GM18517 (cell line): ENCODE measurements at regions not wholly inside any gene's neighbourhood (a gene's known extent, or its start where the extent isn't known, plus 50 kb on each side); places are given as distances from the start of the nearest gene placed in this dataset.

ENCODE experiments used
- ATAC-seq: cut with Tn5 transposase; IDR thresholded peaks from one replicate; pipeline ENCODE4 v1.9.1; 2021; ENCODE audit warnings: mild to moderate bottlenecking, moderate library complexity; ENCODE audit not compliant: unreplicated experiment

DNA sequence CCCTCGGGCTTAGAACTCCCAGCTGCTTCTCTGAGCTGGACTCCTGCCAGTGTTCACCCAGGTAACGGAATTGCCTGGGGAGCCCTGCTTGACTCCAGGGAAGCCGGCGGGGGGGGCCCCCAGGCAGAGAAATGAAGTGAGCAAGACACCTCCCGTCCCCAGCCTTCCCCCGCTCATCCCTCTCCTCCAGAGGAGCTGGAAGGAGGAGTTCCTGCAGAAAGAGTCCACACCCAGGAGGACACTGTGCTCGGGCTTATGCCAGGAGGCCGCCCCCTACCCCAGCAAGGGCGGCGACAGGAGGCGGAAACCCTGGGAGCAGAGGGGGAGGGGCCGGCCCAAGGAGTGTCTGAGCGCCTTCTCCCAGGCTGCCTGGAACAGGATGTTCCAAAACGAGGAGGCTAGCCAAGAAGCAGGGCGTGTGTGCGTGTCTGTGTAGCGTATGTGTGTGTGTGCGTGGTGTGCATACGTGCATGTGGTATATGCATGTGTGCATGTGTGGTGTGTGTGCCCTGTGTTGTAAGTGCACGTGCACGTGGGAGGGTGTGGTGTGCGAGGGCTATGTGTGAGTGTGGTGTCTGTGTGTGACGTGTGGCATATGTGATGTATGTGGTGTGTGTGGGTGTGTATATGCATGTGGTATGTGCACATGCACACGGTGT, 511.3 kb downstream of the SHQ1 start:
- ATAC-seq: no peak

DNA sequence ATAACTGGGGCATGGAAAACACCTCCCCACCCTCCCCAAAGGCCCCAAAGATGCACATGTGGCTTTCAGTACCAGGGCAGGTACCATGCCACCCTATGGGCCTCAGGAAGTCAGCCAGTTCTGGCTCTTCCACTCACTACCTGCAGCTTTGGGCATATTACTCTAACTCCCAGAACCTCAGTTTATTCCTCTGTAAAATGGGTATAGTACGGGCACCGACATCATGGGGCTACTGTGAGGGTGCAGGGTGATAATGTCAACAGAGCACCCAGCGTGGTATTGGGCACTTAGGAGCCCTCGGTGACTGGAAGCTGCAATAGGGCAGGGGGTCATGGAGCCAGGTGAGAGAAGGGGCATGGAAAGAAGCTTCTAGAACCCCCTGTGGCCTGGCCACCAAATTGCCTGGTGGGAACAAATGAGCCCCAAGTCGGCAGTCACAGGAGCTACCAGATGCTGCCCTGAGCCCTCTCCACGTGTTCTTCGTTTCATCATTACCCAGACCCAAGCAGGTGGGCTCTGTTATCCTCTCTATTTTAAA, 512.1 kb downstream of the SHQ1 start:
- no peak for ATAC-seq

DNA sequence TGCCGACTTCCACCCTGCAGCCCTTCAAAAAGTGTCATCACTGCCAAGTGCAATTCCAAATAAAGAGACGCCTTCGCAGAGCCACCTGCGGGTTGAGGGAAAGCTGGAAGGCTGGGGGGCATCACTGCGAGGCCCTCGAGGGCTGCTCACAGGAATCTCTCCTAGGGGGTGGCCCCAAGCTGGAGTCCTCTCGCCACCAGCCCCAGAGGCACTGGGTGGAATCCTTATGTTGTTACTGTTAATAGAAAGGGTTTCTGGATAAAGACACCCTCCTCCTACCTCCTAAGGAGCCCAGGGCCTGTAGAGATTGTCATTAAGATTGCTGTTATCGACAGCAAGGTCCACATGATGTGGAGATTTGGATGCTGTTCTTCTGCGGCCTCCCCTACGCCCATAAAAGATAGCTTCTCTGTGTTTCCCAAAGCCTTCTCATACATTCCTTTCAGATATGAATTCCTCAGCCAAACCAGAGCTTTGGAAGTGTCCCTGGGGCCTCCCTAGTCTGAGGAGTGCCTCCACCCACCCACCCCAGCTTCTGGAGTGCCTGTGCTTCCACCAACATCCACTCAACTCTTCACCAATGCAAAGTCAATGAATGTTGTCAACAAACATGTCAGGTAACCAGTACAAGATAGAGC, 512.7 kb downstream of the SHQ1 start:
- no peak for ATAC-seq

DNA sequence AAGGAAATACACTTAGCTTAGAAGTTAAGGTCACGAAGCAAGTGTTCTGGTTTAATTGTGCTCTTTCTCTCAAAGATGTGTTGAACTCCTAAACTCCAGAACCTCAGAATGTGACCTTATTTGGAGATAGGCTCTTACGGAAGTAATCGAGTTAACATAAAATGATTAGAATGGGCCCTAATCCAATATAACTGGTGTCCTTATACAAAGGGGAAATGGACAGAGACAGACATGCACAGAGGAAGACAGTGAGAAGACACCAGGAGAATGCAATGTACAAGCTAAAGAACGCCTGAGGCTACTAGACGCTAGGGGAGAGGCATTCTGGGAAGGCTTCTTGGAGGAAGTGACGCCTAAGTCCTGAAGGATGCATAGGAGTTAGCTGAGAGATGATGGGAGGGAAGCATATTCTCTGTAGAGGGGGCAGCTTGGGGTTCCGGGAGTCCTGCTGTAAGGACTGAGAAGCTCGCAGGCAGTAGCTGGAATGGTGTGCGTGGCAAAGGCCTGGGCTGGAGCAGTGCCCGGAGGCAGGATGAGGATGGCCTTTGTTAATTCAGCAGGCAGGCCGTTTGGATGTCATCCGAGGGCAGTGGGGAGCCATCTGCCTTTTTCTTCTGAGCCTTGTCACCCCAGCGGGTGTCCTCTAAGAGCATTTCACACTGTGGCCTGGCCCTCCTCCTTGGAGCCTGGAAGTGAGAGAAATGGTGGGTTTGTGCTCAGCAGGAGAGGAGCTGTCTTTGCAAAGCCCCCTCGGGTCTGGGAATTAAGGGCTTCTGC, 513.4 kb downstream of the SHQ1 start:
- no peak for ATAC-seq

DNA sequence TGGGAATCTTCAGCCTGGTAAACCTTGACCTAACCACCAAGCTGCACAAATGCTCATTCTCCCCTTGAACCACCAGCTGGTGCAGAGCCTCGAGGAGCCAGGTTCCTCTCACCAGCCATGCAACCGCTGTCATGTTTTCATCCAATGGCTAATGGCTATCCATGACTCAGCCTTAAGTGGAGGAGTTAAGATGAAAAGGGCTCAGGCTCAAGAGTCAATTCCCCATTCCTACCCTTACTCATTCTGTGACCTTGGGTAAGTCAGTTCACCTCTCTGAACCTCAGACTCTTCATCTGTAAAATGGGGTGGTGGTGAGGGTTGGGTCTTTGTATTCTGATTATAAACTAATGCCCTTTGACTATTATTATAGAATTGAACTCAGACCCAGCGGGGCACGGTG, 515.6 kb downstream of the SHQ1 start:
- no peak for ATAC-seq

DNA sequence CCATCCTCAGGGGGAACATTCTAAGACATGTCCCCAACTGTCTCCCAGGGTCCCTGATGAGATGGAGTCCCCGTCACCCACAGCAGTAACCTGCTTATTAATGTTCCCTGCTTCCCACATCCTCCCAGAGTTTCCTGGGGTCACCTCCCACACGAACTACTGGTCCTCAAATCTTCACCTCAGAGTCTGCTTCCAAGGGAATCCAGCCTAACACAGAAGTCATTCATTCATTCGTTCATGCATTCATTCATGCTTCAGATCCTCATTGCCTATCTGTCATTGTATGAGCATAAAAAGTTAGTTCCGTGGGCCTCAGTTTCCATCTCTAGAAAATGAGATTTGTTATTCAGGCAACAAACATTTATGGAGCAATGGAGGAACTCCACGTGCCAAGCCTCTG, 516.2 kb downstream of the SHQ1 start:
- ATAC-seq: no peak

DNA sequence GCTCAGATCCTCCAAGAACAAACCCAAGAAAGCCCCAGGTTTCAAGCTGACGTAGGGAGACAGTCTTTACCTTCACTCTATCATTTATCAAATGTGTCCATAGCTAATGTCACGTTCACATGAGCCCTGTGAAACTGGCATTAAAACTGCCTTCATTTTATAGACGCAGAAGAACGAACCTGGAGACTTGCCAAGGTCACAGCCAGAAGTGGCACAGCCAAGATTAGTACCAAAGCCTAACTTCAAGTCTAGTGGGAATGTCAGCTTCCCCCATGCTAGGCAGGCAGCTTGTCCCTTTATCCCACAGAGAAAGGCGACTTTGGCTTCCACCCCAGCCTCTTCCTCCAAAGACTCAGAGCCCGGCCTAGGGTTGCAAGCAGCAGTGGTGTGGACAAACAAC, 517.2 kb downstream of the SHQ1 start:
- no peak for ATAC-seq

DNA sequence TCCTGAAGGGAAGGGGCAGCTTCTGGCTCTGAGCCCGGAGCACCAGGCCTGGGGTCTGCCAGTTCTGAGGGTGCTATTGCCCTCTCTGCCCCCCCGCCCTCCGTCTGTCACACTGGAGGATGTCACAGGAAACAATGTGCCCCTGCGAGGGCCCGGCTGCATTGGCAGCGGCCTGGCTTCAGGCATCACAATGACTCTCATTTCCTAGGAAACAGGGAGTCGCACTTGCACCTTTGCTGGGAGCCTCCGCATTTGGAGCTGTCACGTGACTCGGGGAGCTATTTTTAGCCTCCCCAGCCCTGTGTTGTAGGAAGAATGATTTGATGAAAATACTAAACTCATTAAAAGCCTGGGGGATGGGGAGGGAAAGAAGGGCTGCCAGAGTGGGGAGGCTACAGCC, 518.9 kb downstream of the SHQ1 start:
- no peak for ATAC-seq

DNA sequence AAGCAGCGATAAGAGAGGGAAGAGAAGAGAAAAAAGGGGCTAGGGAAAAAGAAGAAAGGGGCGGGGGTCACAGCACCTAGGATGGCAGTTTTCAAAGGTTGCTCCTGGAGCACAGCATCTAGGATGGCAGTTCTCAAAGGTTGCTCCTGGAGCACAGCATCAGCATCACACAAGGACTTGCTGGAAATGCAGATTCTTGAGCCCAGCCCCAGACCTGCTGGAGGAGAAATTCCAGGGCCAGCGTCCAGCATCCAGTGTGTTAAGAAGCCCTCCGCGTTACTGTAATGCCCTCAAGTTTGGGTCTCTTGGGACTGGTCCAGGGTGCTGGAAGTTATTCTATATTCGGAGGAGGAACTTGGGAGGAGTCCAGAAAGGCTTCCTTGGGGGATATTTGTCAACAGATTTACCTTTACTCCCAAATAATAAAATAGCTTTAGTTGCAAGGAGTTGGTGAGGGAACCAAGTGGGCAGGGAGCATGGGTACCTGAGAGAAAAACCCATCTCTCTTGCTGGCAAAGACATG, 519.4 kb downstream of the SHQ1 start:
- ATAC-seq: no peak

DNA sequence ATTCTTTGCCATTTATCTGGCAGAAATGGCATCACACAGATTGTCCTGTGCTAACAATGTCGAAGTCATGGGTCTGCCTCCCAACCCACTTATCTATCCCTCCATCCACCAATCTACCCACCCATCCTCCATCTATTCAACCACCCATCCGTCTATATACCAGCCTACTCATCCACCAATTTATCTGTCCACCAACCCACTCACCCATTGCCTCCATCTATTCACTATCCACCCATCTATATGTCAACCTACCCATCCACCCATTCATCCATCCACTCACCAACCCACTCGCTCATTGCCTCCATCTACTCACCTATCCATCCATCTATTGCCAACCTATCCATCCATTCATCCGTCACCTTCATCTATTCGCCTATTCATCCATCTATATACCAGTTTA, 521.2 kb downstream of the SHQ1 start:
- ATAC-seq: no peak

DNA sequence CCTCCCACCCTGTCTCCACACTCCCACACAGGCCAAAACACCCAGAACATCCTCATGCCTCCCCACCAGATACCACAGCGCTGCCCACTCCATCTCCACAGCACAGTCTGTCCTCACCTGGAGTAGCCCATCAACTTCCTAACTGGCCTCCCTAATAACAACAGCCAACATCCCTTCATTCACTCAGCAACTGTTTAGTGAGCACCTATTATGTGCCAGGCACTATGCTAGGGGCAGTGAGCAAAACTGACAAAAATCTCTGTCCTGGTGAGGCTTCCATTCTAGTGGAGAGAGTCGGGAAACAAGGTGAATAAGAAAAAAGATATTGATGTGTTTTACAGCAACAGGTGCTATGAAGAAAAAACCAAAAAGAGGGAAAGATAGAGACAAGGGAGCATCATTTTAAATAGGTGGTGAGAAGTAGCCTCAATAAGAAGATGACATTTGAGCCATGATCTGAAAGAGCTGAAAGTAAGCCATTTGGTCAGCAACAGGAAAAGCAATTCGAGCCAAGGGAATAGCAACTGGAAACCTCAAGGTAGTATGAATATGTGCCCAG, 523.9 kb downstream of the SHQ1 start:
- ATAC-seq: no peak

DNA sequence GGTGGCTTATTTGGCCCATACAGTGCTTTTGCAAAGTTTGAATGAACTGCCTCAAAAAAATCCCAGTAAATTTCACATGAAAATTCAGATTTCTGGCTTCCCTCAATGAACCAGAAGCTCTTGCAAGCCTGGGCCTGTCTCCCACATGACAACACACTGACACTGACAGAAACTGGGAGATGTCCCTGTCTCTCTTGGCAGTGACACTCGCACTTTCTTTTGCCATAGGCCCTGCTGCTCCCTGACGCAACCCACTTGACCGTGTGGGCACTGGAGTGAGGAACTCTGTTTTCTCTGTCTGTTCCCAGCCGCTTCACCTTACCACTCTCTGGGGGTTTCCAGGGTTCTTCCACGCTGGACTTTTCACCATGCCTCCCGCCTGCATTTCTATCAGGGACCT, 524.5 kb downstream of the SHQ1 start:
- ATAC-seq: no peak

DNA sequence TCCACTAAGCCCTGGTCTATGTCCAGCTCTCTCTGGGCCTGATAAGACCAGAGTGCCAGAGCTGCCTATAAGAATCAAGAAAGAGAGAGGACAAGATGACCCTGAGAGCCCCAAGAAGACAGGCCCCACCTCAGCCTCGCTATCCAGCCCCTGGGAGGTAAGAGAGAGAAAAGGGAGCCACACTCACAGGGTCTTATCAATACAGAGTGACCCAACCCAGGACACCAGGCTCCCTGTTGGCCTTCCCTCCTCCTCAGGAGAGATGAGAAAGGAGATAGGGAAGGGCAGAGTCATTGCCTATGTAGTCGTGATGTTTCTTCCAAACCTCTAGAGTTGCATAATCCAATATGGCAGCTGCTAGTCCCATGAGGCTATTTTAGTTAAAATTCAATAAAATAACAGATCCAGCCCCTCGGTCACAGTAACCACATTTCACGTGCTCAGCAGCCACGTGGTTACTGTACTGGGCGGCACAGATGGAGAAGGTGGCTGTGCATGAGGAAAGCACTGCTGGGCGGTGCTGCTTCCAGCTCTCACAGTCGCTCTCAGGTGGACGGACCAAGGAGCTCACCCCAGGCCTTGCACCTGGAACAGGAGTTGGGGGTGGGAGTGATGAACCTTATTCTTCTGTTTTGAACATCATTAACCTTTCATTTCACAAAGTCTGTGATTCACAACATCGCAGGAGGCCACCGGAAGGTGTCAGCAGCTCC, 525.8 kb downstream of the SHQ1 start:
- no peak for ATAC-seq

DNA sequence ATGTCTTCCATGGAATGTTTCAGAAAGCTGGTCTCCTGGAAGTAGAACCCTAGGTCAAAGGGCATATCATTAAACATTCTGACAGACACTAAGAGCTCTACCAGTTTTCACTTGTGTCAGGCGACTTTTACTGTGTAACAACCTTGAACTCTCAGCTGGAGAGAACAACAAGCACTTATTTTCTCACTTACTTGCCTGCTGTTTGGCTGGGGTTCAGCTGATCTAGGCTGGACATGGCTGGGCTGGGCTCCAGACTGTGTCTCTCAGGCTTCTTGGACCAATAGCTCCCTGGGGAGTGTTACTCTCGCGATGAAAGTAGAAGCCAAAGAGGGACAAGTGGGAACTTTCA, 527.3 kb downstream of the SHQ1 start:
- no peak for ATAC-seq

DNA sequence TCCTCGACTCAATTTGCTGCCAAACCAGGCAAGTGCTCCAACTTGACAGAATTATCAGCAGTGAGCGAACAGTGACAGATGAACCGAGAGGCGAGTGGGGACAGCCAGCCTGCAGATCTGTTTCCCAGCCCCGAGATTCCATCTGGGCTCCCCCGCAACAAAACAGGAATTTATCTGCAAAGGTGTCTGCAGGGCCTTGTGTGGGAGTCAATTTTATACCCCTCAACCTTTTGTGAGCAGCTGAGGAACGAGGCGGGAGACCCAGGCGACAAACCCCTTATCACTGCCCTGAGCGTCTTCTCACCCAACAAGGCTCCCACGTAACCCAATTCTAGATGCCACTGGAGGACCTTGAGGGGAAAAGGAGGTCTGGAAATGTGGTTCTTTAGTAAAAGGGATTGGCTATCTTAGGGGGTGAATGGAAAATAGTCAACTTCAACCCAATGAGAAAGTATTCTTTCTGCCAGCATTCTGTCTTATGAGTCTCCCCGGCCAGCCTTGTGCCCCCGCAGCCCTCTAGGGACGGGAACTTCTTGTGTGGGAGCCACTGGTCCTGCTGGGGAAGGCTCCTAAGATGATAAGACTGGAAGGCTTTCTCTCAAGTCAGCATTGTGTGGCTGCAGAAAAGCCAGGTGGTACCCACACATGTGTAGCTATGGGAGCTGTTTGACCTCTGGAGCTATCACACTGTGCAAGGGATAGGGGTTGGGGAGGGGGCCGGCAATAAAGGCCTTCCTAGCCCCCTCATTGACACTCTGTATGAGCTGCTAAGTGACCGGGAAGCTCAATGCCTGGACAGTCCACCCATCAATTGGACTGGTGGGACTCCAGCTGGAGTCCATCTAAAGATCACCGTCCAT, 527.9 kb downstream of the SHQ1 start:
- no peak for ATAC-seq

DNA sequence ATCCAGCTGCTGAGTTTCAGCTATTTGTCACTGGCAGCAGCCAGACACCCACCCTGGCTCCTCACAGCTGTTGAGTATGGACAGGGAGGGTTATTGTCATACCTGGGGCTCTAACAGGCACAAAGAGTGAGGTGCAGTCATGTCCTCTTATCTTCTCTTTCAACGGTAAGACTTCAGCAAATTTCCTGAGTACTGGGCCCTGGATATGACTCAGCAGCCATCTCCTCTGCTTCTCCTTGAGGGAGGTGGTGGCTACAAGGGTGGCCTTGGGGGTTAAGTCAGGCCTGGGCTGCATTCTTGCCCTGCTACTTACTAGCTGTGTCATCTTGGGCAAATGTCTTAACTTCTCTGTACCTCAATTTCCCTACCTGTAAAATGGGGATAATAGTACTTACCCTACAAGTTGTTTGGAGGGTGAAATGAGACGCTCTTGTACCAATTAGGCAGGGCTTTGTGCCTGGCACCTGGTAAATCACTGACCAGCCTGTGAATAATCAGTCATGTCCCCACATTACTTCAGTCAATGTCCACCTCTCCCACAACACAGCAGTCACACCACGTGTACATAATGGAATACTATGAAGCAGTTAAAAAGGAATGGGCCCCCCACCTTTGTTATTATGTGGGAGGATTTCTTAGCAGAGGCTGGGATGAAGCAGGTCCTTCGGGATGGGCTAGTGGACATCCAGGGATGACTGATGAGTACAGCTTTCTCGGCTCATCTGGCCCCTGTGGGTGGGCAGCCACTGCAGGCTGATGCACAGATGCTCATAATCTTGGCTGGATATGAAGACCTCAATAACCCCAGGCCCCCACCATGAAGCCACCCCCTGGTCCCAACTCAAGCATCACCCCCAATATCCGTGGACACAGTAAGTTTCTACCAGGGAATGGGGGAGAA, 528.8 kb downstream of the SHQ1 start:
- no peak for ATAC-seq

DNA sequence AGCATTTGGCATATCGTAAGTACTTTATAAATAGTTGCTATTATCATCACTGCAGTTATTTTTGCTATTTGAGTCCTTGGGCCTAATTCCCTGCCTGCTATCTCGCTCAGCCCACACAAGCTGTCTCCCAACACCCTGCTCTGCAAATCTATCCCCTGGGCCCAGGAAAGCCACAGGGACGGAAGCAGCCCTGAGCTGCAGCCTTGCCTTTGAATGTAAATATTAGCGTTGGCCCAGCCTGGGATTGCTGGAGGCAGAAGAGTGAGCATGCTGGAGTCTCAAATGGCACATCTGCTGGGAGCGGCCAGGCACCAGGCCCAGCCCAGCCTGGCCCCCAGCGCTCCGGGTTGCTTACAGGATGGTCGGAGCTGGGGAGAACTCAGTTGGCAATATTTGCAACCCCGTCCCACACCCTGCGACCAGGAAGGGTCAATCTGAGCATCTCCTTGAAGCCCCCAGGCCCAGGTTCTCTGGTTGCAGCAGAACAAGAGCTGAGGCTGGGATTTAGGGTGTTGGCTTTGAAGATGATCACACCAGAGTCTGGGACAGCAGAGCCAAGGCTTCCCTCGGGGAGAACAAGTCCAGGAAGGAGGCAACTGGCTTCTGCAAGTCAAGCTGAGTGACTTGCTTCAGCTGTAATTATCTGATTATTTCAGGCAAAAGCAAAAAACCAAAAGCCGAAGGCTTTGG, 529.6 kb downstream of the SHQ1 start:
- no peak for ATAC-seq

DNA sequence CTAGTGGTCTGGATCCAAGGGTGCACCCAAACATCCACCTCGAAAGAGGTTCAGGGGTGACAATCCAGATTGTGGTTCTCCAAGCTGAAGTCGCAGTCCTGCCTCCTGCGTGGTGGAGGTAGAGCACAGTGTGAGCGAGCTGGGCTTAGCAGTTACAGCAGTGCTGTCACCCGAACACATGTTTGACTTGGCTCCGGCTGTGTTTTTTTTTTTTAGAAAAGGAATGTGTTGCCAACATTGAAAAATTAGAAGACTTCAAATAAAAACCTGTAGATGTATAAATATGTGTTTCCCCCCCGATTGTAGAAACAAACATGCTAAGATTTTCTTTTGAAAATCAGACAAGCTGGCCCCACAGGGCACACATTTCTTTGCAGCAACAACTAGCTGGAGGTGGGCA, 530.8 kb downstream of the SHQ1 start:
- ATAC-seq: no peak
